Activated T-helper 1 cell treated with anti-CD3 and anti-CD28 coated beads, Interleukin-2, amount 50 U/mL, for 16 hours (primary cell): ENCODE measurements at regions not wholly inside any gene's neighbourhood (a gene's known extent, or its start where the extent isn't known, plus 50 kb on each side); places are given as distances from the start of the nearest gene placed in this dataset.

ENCODE experiments used
- DNase-seq, 2 donors: peaks; one replicate each; pipeline ENCODE4 v3.0.0-alpha.2; 2020; ENCODE audit warnings: low read depth in 1 of 2, low spot score in 1 of 2

DNA sequence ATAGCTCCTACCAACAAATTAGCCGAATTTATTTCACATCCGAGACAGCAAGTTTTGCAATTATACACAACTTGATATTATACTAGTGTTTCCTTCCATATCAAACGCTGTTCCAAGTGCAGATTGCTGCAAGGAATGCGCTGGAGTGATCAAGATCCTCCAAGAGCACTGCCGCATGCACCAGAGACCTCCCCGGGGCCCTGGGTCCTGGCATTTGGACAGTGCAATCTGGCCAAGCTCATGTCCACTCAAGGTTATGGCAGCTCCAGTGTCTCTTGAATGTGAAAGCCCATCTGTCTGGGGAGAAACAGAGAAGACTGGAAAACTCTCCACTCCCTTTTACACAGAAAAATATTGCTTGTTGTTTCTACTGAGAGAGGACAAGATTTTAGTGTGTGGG is 111.9 kb downstream of the HSPH1 start:
- DNase-seq, result no peak

GRCh38 chr13:31049083-31049482 is 112.6 kb downstream of the HSPH1 start:
- no peak for DNase-seq

GRCh38 chr13:31048521-31048920 is 113.2 kb downstream of the HSPH1 start:
- DNase-seq, result no peak

- DNase-seq, result no peak
These were observed 114.3 kb downstream of the TEX26 start for GRCh38 chr13:31046711-31047279.

DNA sequence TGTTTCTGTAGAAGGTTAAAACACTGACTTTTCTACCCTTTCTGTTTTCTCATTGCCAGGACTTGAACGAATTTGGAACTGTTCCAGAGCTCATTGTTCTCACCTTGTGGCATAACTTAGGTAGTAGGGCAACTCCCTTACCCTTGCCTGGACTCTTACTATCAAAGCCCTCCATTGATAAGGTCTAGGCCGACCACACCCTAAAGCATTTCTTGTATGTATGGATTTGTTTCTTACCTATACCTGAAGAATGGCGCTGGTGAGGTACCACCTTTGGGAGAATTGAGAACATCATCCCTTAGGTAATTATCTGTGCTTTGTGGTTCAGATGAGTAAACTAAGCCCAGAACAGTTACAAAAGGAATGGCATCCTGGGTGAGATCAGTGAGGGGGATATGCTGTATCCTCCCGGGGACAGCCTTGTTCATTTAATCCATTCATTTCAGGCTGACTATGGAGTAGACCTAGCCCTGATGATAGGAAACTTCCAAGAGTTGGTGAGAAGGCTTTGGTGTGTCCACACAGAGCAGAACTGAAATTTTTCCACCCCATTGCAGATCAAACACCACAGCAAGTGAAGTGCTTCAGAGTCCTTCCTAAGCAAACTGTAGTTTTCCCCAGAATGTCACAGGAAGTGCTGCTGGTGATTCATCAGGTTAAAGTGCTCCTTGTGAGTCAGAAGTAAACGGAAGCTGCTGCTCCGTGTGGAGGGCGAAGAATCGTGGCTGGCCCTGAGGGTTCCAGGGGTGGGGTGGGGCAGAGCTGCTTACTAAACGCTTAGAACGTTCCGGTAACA is 113.0 kb downstream of the TEX26 start:
- peak; percentile 45 to 60 for DNase-seq

- DNase-seq, result peak; percentile 68 to 72
These were observed 112.2 kb downstream of the TEX26 start for GRCh38 chr13:31044364-31045285.

DNA sequence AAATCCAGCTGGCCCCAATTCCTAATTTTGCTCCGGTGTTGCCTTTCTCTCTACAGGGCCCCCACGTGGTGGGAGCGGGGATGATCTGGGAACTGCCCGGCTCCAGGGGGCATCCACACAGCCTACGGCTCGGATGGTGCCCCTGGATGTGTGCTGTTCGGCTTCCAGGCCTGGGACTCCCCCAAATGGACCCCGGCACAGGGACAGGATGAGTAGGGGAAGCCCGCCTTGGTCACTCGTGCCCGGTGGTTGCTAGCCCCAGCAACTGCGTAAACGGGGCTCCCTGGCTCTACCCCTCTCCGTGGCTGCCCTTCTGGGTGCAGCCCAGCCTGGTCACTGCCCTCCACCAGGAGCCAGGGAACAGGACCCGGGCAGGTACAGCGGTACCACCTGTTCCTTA is 111.5 kb downstream of the TEX26 start:
- DNase-seq, result no peak

DNA sequence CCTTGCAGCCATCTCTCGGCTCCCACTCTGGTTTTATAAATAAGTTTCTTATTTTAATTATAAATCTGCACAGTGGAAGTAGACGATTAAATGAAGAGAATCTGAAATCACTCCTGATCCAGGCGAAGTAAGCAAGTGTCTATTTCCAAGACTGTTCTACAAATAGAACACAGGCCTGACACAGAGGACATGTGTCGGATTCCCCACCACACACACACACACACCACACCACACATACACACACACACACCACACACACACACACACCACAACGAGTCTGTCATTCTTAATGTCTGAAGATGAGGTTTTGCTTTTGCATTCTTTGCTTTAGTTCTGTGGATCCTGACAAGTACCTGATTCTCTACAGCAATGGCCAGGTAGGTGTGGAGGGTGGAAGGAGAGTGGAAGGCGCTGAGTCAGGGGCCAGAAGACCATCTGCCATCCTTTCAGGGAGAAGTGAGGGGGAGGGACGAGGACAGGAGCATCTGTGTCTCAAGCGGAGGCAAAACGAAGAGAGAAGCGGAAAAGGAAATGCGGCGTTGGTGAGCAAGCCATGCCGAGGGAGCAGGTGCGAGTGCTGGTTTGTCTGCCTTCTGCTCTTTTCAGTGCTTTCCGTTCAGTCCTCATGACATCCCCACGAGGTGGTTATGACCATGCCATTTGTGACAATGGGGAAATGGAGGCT is 110.2 kb downstream of the TEX26 start:
- DNase-seq, result no peak

DNA sequence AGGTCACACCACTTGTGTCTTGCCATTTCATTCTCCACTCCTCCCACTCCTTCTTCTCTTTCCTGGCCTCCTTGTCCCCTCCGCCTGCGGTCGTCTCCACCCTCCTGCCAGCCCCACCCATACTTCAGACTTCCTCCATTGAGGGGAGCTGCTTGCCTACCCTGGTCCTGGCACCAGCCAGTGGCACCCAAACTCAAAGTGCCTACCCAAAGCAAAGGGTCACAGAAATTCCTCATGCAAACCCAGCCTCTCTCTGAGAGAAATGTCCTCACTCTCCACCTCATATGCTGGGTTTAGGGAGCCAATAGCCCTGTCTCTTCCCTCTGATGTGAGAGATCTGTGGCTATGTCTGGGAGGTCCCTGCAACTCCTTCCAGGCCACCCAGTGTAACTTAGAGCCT is 109.6 kb downstream of the TEX26 start:
- no peak for DNase-seq

- DNase-seq, result no peak
These were observed 106.5 kb downstream of the TEX26 start for GRCh38 chr13:31038834-31039552.

DNA sequence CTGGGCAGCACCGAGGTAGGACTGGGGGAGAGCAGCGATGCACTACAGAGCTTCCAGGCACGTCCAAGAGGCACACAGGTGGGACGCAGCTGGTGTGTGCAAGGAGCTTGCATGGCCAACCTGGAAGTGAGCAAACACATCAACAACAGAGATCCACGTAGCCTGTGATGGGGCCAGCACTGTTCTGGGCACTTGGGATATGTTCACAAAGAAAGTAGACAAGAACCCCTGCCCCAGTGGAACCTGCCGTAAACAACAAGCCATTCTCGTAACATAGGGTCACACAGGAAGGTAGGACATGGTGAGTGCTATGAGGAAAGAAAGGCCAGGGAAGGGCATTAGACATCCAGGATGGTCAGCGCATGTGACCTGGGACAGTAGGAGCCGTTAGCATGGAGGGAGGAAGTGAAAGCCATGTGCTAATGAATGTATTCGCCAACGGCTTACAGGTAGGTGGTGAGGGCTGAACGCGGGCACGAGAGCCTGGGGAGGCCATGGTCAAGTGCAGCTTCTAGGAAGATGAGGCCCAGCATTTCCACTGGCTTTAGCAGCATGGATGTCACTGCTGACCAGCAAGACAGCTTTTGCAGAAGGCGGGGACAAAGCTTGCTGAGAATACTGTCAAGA is 105.5 kb downstream of the TEX26 start:
- no peak for DNase-seq

- DNase-seq, result no peak
These were observed 104.6 kb downstream of the TEX26 start for GRCh38 chr13:31036731-31037695.

GRCh38 chr13:31035185-31035965 is 102.9 kb downstream of the TEX26 start:
- DNase-seq, result no peak

DNA sequence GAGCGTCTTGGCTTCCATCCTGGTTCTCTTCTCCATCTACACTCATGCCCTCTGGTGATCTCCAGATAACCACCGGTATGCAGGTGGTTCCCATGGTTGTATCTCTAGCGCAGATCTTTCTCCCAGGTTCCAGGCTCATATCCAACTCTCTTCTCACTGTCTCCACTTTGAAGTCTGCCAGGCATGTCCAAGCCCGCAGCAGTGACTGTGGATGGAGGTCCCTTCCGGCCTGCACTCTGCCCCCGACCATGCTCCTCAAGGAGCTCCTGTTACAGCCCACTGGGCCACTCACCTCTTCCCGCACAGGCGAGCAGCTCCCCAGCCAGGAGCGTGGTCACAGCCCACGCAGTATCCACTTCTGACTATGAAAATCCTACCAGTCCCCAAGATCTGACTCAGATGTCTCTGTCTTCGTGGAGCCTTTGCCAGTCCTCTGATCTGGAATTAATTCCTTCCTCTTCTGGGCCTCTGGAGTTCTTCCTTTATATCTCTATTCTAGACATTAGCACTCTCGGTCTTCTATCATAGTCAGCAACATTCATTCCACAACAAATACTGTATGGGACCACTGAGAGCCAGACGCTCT is 100.2 kb downstream of the TEX26 start:
- DNase-seq, result no peak

GRCh38 chr13:31031482-31031881 is 99.0 kb downstream of the TEX26 start:
- no peak for DNase-seq

DNA sequence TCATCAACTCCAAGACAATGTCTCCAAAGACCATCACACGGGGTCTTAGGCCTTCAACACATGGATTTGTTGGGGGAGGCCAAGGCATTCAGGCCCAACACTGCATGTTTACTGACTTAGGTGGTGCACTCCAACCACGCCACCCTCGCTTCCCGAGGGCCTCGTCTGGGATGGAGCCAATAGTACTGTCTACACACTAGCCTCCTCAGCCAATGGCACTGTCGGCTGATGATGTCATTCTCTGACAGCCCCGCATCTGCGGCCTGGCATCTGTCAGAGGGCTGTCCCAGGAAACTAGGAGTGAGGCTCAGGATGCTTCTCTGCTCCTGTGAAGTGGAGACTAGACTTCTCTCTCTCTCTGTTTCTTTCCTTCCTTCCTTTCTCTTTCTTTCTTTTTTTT is 96.6 kb downstream of the TEX26 start:
- DNase-seq, result no peak

DNA sequence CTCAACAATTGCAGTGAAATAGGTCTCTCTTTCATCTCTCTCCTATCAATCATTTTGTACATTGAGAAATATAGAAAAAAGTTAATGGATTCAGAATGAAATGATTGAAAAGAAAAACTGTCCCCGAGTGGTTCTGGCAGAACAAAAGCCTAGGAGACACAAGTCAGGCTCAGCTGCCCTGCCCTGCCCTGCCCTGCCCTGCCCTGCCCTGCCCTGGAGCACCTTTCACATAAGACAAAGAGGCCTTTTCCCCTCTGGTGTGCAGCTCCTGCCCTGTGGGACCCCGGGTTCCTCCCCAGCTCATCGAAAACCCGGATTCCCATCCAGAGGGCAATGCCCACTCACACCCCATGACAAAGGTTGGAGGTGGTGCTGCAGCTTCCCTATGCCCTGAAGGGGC is 94.7 kb downstream of the TEX26 start:
- DNase-seq, result no peak
